Progenitor cell of endocrine pancreas (in vitro differentiated cells): ENCODE measurements at regions not wholly inside any gene's neighbourhood (a gene's known extent, or its start where the extent isn't known, plus 50 kb on each side); places are given as distances from the start of the nearest gene placed in this dataset.
"Not testable (repeated sequence)": the region's sequence is repeated elsewhere in the genome, so short reads cannot be mapped to it uniquely, and the experiment has no call there.

Source experiments
- DNase-seq: peaks from one replicate; pipeline ENCODE4 v3.0.0; 2021; ENCODE audit warnings: low spot score; ENCODE audit not compliant: unreplicated experiment
- H3K27ac Mint-ChIP-seq: 2 replicates; pipeline ENCODE4 v1.8.0; 2021; ENCODE audit warnings: mild to moderate bottlenecking, moderate library complexity, mixed read lengths
- H3K27me3 Mint-ChIP-seq: 2 replicates; pipeline ENCODE4 v1.8.0; 2021; ENCODE audit warnings: mixed read lengths
- H3K36me3 Mint-ChIP-seq: 2 replicates; pipeline ENCODE4 v1.8.0; 2022; ENCODE audit warnings: mixed read lengths; ENCODE audit not compliant: insufficient read depth
- H3K4me1 Mint-ChIP-seq: 2 replicates; pipeline ENCODE4 v1.8.0; 2021; ENCODE audit warnings: low read depth, mixed read lengths
- H3K4me3 Mint-ChIP-seq: 2 replicates; pipeline ENCODE4 v1.8.0; 2021; ENCODE audit warnings: low read depth, mild to moderate bottlenecking, moderate library complexity, mixed read lengths
- H3K9me3 Mint-ChIP-seq: 2 replicates; pipeline ENCODE4 v1.8.0; 2021; ENCODE audit warnings: low read depth, mixed read lengths
- CTCF ChIP-seq: fragments of 200-600 bp; sonication (generic); IDR thresholded peaks from one replicate; pipeline ENCODE4 v1.5.0; 2021; ENCODE audit warnings: antibody characterized with exemption, mild to moderate bottlenecking; ENCODE audit not compliant: unreplicated experiment

- H3K27me3 Mint-ChIP-seq, result peaks cover 18% of the 10 kb centered on the region
These were observed 312.8 kb downstream of the OMA1 start for GRCh38 chr1:58233729-58234128.

GRCh38 chr1:58231204-58231603 is 315.3 kb downstream of the OMA1 start:
- no peaks in the 10 kb centered on the region for H3K9me3 Mint-ChIP-seq
- DNase-seq, result no peak
- no peak overlapping the region for H3K4me3 Mint-ChIP-seq
- H3K27me3 Mint-ChIP-seq, result peaks cover 14% of the 10 kb centered on the region
- TF ChIP-seq CTCF, result no peak
- no peaks in the 10 kb centered on the region for H3K36me3 Mint-ChIP-seq
- no peak overlapping the region for H3K27ac Mint-ChIP-seq
- no peaks in the 10 kb centered on the region for H3K4me1 Mint-ChIP-seq

More at GRCh38 chr1:58233729-58234128, 312.8 kb downstream of the OMA1 start:
- H3K27ac Mint-ChIP-seq, result no peak overlapping the region
- no peaks in the 10 kb centered on the region for H3K36me3 Mint-ChIP-seq
- no peaks in the 10 kb centered on the region for H3K4me1 Mint-ChIP-seq
- H3K9me3 Mint-ChIP-seq, result no peaks in the 10 kb centered on the region
- TF ChIP-seq CTCF, result no peak
- H3K4me3 Mint-ChIP-seq, result no peak overlapping the region
- no peak for DNase-seq

- no peaks in the 10 kb centered on the region for H3K36me3 Mint-ChIP-seq
- H3K9me3 Mint-ChIP-seq, result no peaks in the 10 kb centered on the region
- peaks cover 8% of the 10 kb centered on the region for H3K27me3 Mint-ChIP-seq
- no peak for TF ChIP-seq CTCF
- DNase-seq, result no peak
- no peaks in the 10 kb centered on the region for H3K4me1 Mint-ChIP-seq
- H3K27ac Mint-ChIP-seq, result no peak overlapping the region
- no peak overlapping the region for H3K4me3 Mint-ChIP-seq
These were observed 318.9 kb downstream of the OMA1 start for GRCh38 chr1:58227604-58228003.

GRCh38 chr1:58223522-58223921 is 323.0 kb downstream of the OMA1 start:
- Mint-ChIP-seq H3K27ac (no peak overlapping the region), H3K9me3 (no peaks in the 10 kb centered on the region), H3K4me1 (no peaks in the 10 kb centered on the region), H3K27me3 (peaks cover 8% of the 10 kb centered on the region), H3K36me3 (no peaks in the 10 kb centered on the region), H3K4me3 (no peak overlapping the region)
- DNase-seq, result no peak
- TF ChIP-seq CTCF, result no peak

- H3K4me1 Mint-ChIP-seq, result no peaks in the 10 kb centered on the region
- no peak for TF ChIP-seq CTCF
- peaks cover 10% of the 10 kb centered on the region for H3K27me3 Mint-ChIP-seq
- DNase-seq, result no peak
- no peak overlapping the region for H3K4me3 Mint-ChIP-seq
- H3K9me3 Mint-ChIP-seq, result no peaks in the 10 kb centered on the region
- no peak overlapping the region for H3K27ac Mint-ChIP-seq
- no peaks in the 10 kb centered on the region for H3K36me3 Mint-ChIP-seq
These were observed 325.6 kb downstream of the OMA1 start for GRCh38 chr1:58220836-58221472.

- H3K9me3 Mint-ChIP-seq, H3K36me3 Mint-ChIP-seq, H3K4me1 Mint-ChIP-seq, DNase-seq, H3K27me3 Mint-ChIP-seq, H3K4me3 Mint-ChIP-seq, H3K27ac Mint-ChIP-seq: not testable (repeated sequence)
These were observed 330.4 kb downstream of the OMA1 start for GRCh38 chr1:58216169-58216568.
